Osteoblast (primary cell): ENCODE measurements at regions not wholly inside any gene's neighbourhood (a gene's known extent, or its start where the extent isn't known, plus 50 kb on each side); places are given as distances from the start of the nearest gene placed in this dataset.

ENCODE experiments used
- DNase-seq: peaks from one replicate; pipeline ENCODE4 v3.0.0; 2011; ENCODE audit warnings: low spot score, mixed read lengths; ENCODE audit not compliant: insufficient read length; ENCODE audit errors: missing footprints
- H2AFZ ChIP-seq: 2 replicates; pipeline ENCODE4 v1.6.0; 2011; ENCODE audit warnings: mild to moderate bottlenecking, low read length
- H3K27ac ChIP-seq: 2 replicates; pipeline ENCODE4 v1.5.1; 2011; ENCODE audit warnings: mild to moderate bottlenecking, low read depth, low read length, moderate library complexity
- H3K27me3 ChIP-seq: 2 replicates; pipeline ENCODE4 v1.6.0; 2012; ENCODE audit warnings: mild to moderate bottlenecking, control low read depth, inconsistent platforms, low read length, moderate library complexity; ENCODE audit not compliant: insufficient read depth
- H3K36me3 ChIP-seq: 2 replicates; pipeline ENCODE4 v1.5.1; 2011; ENCODE audit warnings: mild to moderate bottlenecking, low read length, control low read depth, moderate library complexity; ENCODE audit not compliant: insufficient read depth
- H3K4me1 ChIP-seq: 2 replicates; pipeline ENCODE4 v1.5.1; 2011; ENCODE audit warnings: mild to moderate bottlenecking, low read length, control low read depth, moderate library complexity; ENCODE audit not compliant: insufficient read depth
- H3K4me2 ChIP-seq: 2 replicates; pipeline ENCODE4 v1.6.0; 2011; ENCODE audit warnings: mild to moderate bottlenecking, low read length; ENCODE audit not compliant: insufficient read depth
- H3K4me3 ChIP-seq: fragments of 200-600 bp; sonication (generic); 3 replicates; pipeline ENCODE4 v1.5.1; 2012; ENCODE audit warnings: mild to moderate bottlenecking, low read length, inconsistent platforms; ENCODE audit not compliant: insufficient read depth
- H3K79me2 ChIP-seq: 2 replicates; pipeline ENCODE4 v1.6.0; 2012; ENCODE audit warnings: mild to moderate bottlenecking, low read length, control low read depth, inconsistent platforms; ENCODE audit not compliant: insufficient read depth
- H3K9me3 ChIP-seq: 2 replicates; pipeline ENCODE4 v1.5.1; 2011; ENCODE audit warnings: low read depth, low read length, control low read depth
- H4K20me1 ChIP-seq: 2 replicates; pipeline ENCODE4 v1.6.0; 2012; ENCODE audit warnings: mild to moderate bottlenecking, low read length, control low read depth; ENCODE audit not compliant: insufficient read depth
- CTCF ChIP-seq: IDR thresholded peaks from 2 replicates; pipeline ENCODE4 v1.5.1; 2011; ENCODE audit warnings: mild to moderate bottlenecking, low read depth, low read length, moderate library complexity; ENCODE audit errors: extremely low read depth

GRCh38 chr1:90522432-90522831 is 194.7 kb downstream of the BARHL2 start:
- Histone ChIP-seq H3K27ac (no peak overlapping the region), H3K9me3 (no peaks in the 10 kb centered on the region), H3K79me2 (no peaks in the 10 kb centered on the region), H3K4me1 (no peaks in the 10 kb centered on the region), H3K36me3 (no peaks in the 10 kb centered on the region), H4K20me1 (no peaks in the 10 kb centered on the region), H3K4me2 (no peak overlapping the region), H3K27me3 (no peaks in the 10 kb centered on the region), H3K4me3 (no peak overlapping the region), H2AFZ (no peak overlapping the region)
- DNase-seq: no peak
- no peak for TF ChIP-seq CTCF

GRCh38 chr1:90513956-90514355 is 203.1 kb downstream of the BARHL2 start:
- no peak for DNase-seq
- no peak for TF ChIP-seq CTCF
- Histone ChIP-seq H4K20me1 (no peaks in the 10 kb centered on the region), H3K4me3 (no peak overlapping the region), H3K4me2 (no peak overlapping the region), H3K36me3 (no peaks in the 10 kb centered on the region), H2AFZ (no peak overlapping the region), H3K9me3 (no peaks in the 10 kb centered on the region), H3K4me1 (no peaks in the 10 kb centered on the region), H3K27me3 (no peaks in the 10 kb centered on the region), H3K79me2 (no peaks in the 10 kb centered on the region), H3K27ac (no peak overlapping the region)

GRCh38 chr1:90512441-90512840 is 204.7 kb downstream of the BARHL2 start:
- Histone ChIP-seq H4K20me1 (no peaks in the 10 kb centered on the region), H3K9me3 (no peaks in the 10 kb centered on the region), H3K27ac (no peak overlapping the region), H3K79me2 (no peaks in the 10 kb centered on the region), H3K27me3 (no peaks in the 10 kb centered on the region), H3K36me3 (no peaks in the 10 kb centered on the region), H3K4me1 (no peaks in the 10 kb centered on the region), H3K4me2 (no peak overlapping the region), H2AFZ (no peak overlapping the region), H3K4me3 (no peak overlapping the region)
- no peak for DNase-seq
- no peak for TF ChIP-seq CTCF

- H3K79me2 ChIP-seq: no peaks in the 10 kb centered on the region
- H2AFZ ChIP-seq: no peak overlapping the region
- no peaks in the 10 kb centered on the region for H3K36me3 ChIP-seq
- H3K27me3 ChIP-seq: no peaks in the 10 kb centered on the region
- no peaks in the 10 kb centered on the region for H3K4me1 ChIP-seq
- no peak for DNase-seq
- no peaks in the 10 kb centered on the region for H3K9me3 ChIP-seq
- no peak overlapping the region for H3K27ac ChIP-seq
- TF ChIP-seq CTCF: no peak
- H3K4me3 ChIP-seq: no peak overlapping the region
- no peaks in the 10 kb centered on the region for H4K20me1 ChIP-seq
- no peak overlapping the region for H3K4me2 ChIP-seq
Measured at GRCh38 chr1:90510143-90510542, 207.0 kb downstream of the BARHL2 start.
